SK-N-SH treated with all-trans-retinoic acid at 6 μM for 48 hours (cell line): ENCODE measurements at regions not wholly inside any gene's neighbourhood (a gene's known extent, or its start where the extent isn't known, plus 50 kb on each side); places are given as distances from the start of the nearest gene placed in this dataset.

Experiments used
- ATAC-seq: fragments of 200-7000 bp; cut with Tn5 transposase; 3 replicates; pipeline ENCODE4 v1.9.1; 2020; ENCODE audit warnings: mild to moderate bottlenecking, moderate library complexity
- BACH2 ChIP-seq: fragments of 250-450 bp; sonication (Bioruptor Pico); IDR thresholded peaks from 2 replicates; pipeline ENCODE4 v1.9.0; 2021; ENCODE audit warnings: mild to moderate bottlenecking, borderline replicate concordance
- CSRNP3 ChIP-seq: fragments of 250-450 bp; sonication (Bioruptor Pico); IDR thresholded peaks from 2 replicates; pipeline ENCODE4 v1.5.1; 2021; ENCODE audit warnings: mild to moderate bottlenecking, moderate library complexity
- ESRRG ChIP-seq: fragments of 250-450 bp; sonication (Bioruptor Pico); IDR thresholded peaks from 2 replicates; pipeline ENCODE4 v1.6.1; 2021; ENCODE audit warnings: mild to moderate bottlenecking
- GLIS3 ChIP-seq: fragments of 250-450 bp; sonication (Bioruptor Pico); IDR thresholded peaks from 2 replicates; pipeline ENCODE4 v1.5.0; 2020; ENCODE audit warnings: mild to moderate bottlenecking, moderate library complexity
- ISL1 ChIP-seq: fragments of 250-450 bp; sonication (Bioruptor Pico); IDR thresholded peaks from 2 replicates; pipeline ENCODE4 v2.1.2; 2022; ENCODE audit warnings: mild to moderate bottlenecking, moderate library complexity
- OSR1 ChIP-seq: fragments of 250-450 bp; sonication (Bioruptor Pico); IDR thresholded peaks from 2 replicates; pipeline ENCODE4 v1.8.0; 2022; ENCODE audit warnings: moderate library complexity, mild to moderate bottlenecking, inconsistent platforms
- PATZ1 ChIP-seq: fragments of 250-450 bp; sonication (Bioruptor Pico); IDR thresholded peaks from 2 replicates; pipeline ENCODE4 v1.8.0; 2020; ENCODE audit warnings: mild to moderate bottlenecking, moderate library complexity, borderline replicate concordance
- POU6F1 ChIP-seq: fragments of 250-450 bp; sonication (Bioruptor Pico); IDR thresholded peaks from 2 replicates; pipeline ENCODE4 v1.8.0; 2021; ENCODE audit warnings: low read depth, mild to moderate bottlenecking, moderate library complexity, borderline replicate concordance
- PPARA ChIP-seq: fragments of 250-450 bp; sonication (Bioruptor Pico); IDR thresholded peaks from 2 replicates; pipeline ENCODE4 v1.5.0; 2020; ENCODE audit warnings: mild to moderate bottlenecking, borderline replicate concordance
- RARB ChIP-seq: fragments of 250-450 bp; sonication (Bioruptor Pico); IDR thresholded peaks from 2 replicates; pipeline ENCODE4 v1.8.0; 2021; ENCODE audit warnings: mild to moderate bottlenecking, moderate library complexity
- SNAI2 ChIP-seq: fragments of 250-450 bp; sonication (Bioruptor Pico); IDR thresholded peaks from 2 replicates; pipeline ENCODE4 v1.5.0; 2020; ENCODE audit warnings: mild to moderate bottlenecking, moderate library complexity
- TCF4 ChIP-seq: fragments of 250-450 bp; sonication (Bioruptor Pico); IDR thresholded peaks from 2 replicates; pipeline ENCODE4 v1.8.0; 2021; ENCODE audit warnings: mild to moderate bottlenecking, moderate library complexity, borderline replicate concordance
- TOX ChIP-seq: fragments of 250-450 bp; sonication (Bioruptor Pico); IDR thresholded peaks from 2 replicates; pipeline ENCODE4 v1.8.0; 2021; ENCODE audit warnings: mild to moderate bottlenecking, moderate library complexity, borderline replicate concordance
- TSHZ2 ChIP-seq: fragments of 250-450 bp; sonication (Bioruptor Pico); IDR thresholded peaks from 2 replicates; pipeline ENCODE4 v1.5.0; 2020; ENCODE audit warnings: mild to moderate bottlenecking, moderate library complexity
- ZC3H10 ChIP-seq: fragments of 250-450 bp; sonication (Bioruptor Pico); IDR thresholded peaks from 2 replicates; pipeline ENCODE4 v1.5.1; 2021; ENCODE audit warnings: mild to moderate bottlenecking, moderate library complexity
- ZFP3 ChIP-seq: fragments of 250-450 bp; sonication (Bioruptor Pico); IDR thresholded peaks from 2 replicates; pipeline ENCODE4 v1.5.0; 2020; ENCODE audit warnings: mild to moderate bottlenecking, moderate library complexity
- ZFP30 ChIP-seq: fragments of 450-650 bp; formaldehyde crosslinking; IDR thresholded peaks from 2 replicates; pipeline ENCODE4 v1.5.0; 2022; ENCODE audit warnings: mild to moderate bottlenecking, moderate library complexity
- ZNF565 ChIP-seq: fragments of 450-650 bp; formaldehyde crosslinking; conservative IDR thresholded peaks from 2 replicates; pipeline ENCODE4 v1.5.0; 2020; ENCODE audit warnings: low read depth, mild to moderate bottlenecking, moderate library complexity
- ZNF70 ChIP-seq: fragments of 450-650 bp; formaldehyde crosslinking; IDR thresholded peaks from 2 replicates; pipeline ENCODE4 v1.5.0; 2020; ENCODE audit warnings: mild to moderate bottlenecking, moderate library complexity
- ZNF8 ChIP-seq: fragments of 450-650 bp; formaldehyde crosslinking; IDR thresholded peaks from 2 replicates; pipeline ENCODE4 v1.5.0; 2020; ENCODE audit warnings: mild to moderate bottlenecking, moderate library complexity

GRCh38 chr3:110620118-110620517, 451.5 kb upstream of the NECTIN3 start:
- TF ChIP-seq TSHZ2 (no peak), PATZ1 (no peak), GLIS3 (no peak), OSR1 (CRISPR knock-in tag) (no peak), POU6F1 (CRISPR knock-in tag) (no peak)
- no peak for ATAC-seq

- no peak for TF ChIP-seq GLIS3
- TF ChIP-seq ZNF70 (CRISPR knock-in tag), result no peak
- TF ChIP-seq ZC3H10, result no peak
- TF ChIP-seq PATZ1, result no peak
- no peak for TF ChIP-seq ISL1 (CRISPR knock-in tag)
- no peak for TF ChIP-seq RARB (CRISPR knock-in tag)
- no peak for ATAC-seq
Observed at GRCh38 chr3:110623571-110623970, 448.0 kb upstream of the NECTIN3 start.

GRCh38 chr3:110624576-110624975, 447.0 kb upstream of the NECTIN3 start:
- ATAC-seq, result no peak
- TF ChIP-seq ESRRG (no peak), ZNF565 (no peak), PATZ1 (no peak), POU6F1 (CRISPR knock-in tag) (no peak), ZFP3 (CRISPR knock-in tag) (no peak), SNAI2 (CRISPR knock-in tag) (no peak), OSR1 (CRISPR knock-in tag) (no peak), RARB (CRISPR knock-in tag) (no peak), PPARA (no peak), ZNF8 (no peak), CSRNP3 (CRISPR knock-in tag) (no peak), TCF4 (CRISPR knock-in tag) (no peak), TOX (CRISPR knock-in tag) (no peak), TSHZ2 (no peak), ZC3H10 (no peak), ZFP30 (CRISPR knock-in tag) (no peak), BACH2 (CRISPR knock-in tag) (no peak)
